ENCODE measurements at regions not wholly inside any gene's neighbourhood (a gene's known extent, or its start where the extent isn't known, plus 50 kb on each side); places are given as distances from the start of the nearest gene placed in this dataset.
"Not testable (repeated sequence)": the region's sequence is repeated elsewhere in the genome, so short reads cannot be mapped to it uniquely, and the experiment has no call there.

DNA sequence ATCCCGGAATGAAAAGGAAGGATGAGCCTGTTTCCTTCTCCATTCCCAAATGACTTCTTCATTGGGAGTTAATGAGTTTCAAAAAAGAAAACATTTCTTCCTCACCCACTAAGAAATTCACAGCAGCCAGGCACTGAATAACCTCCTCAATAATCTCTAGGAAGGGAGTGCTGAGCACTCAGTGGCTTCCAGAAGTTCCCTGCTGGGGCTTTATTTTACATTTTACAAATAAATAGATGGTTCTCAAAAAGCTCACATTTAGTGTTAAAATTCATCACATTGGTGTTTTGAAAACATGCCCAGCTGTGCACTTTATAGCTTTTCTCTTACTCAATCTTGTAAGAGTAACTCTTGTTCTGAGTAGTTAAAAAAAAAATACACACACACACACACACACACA lies 148.9 kb upstream of the PFKP start:
- DNase-seq, result no peak

DNA sequence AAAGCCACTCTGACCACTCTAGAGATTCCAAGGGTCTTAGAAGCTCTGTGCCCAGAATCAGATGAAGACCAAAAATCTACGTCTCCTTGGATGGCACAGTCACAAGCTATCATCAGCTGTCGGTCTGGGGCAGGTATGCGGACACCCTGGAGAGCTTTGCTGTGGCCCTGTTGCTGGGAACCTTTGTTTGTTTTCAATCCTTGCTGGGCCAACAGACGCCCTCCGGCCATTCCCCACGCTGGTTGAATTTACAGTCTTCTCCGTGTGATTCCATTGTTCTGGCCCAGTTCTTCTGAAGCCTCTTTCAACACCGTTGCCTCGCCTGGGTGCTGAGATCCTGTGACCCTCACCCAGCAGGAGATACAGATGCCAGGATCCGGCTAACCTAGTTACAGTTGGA lies 149.4 kb upstream of the PFKP start:
- DNase-seq, result no peak

DNA sequence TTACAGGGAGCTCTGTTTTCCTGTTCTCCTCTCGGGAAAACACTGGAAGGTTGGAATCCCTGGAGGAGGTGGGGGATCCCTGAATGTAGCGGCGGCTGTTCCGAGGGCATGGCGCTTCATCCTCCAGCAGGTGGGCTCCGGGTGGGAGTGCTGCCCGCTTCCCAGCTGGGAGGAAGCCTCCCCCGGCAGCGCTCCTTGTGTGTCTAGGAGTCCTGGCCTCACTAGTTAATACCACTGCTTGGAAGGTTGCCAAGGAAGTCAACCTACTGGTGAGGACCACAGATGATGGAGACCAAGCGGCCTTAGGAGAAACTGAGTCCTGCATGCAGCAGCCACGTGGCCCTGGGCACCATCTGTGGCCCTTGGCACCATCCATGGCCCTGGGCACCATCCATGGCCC lies 151.9 kb upstream of the PFKP start:
- DNase-seq, result no peak

DNA sequence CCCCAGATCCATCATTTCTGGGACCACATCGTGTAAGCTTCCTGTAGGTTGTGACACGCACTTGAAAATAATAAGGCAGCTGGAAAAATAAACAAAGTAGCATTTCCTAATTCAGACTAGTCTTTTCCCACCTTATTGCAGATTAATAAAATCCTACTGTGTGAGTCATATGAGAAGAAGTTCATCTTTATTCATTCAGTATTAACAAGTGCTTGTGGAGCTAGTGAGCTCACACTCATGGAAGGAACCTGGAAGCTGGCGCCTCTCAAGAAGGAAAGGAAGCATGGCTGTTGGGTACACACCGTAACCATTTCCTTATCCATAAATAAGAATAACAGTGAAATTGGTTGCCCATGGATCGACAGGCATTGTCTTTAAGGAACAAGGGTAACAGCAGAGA lies 152.6 kb upstream of the PFKP start:
- DNase-seq, result no peak

DNA sequence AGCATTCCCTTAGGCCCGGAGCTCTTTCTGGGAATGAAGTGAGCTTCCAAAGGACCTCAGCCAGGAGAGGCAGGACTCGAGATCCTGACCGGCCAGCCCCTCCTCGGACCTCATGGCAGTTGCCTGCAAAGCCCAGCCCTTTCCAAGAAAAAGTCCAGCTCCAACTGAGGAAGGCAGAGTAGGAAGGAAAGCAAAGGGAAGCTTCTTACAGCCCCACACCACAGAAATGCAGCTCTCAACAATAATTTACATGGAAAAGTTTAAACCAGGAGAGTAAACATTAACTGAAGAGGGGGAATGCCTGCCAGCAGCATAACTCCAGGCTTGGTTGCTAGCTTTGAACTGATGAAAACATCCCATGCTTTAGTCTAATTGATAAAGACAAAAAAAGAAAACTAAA lies 153.9 kb upstream of the PFKP start:
- DNase-seq, result no peak

DNA sequence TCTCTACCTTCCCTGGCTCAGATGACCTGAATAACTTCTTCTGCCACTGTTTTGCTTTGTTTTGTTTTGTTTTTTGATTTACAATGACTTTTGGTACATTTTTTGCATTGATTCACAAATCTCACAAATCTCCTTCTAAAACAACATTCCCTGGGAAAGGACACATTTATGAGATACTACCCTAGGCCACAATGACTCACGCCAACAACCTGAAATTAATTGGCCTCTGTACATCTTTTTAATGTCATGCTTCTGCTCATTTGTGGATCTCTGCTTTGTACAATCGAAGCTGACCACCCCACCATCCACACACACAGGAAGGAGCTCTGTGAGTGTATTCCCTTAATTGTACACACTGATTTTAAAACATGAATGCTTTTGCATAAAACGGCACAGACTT lies 156.7 kb upstream of the PFKP start:
- DNase-seq, result no peak

DNA sequence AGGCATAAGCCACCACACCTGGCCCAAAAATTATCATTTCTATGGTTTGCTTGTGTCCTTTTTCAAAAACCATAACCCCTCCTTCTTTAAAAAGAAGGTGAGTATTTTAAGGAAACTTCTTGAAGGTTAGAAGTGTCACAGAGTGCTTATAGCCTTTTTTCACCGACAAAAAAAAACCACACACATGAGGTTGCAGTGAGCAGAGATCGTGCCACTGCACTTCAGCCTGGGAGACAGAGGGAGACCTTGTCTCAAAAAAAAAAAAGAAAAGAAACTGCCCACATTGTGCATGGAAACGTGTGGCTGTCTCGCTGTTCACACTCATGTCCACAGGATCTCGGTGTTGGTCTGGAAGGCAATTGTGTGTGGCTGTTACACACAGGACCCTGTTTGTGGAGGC lies 157.4 kb upstream of the PFKP start:
- no peak for DNase-seq

DNA sequence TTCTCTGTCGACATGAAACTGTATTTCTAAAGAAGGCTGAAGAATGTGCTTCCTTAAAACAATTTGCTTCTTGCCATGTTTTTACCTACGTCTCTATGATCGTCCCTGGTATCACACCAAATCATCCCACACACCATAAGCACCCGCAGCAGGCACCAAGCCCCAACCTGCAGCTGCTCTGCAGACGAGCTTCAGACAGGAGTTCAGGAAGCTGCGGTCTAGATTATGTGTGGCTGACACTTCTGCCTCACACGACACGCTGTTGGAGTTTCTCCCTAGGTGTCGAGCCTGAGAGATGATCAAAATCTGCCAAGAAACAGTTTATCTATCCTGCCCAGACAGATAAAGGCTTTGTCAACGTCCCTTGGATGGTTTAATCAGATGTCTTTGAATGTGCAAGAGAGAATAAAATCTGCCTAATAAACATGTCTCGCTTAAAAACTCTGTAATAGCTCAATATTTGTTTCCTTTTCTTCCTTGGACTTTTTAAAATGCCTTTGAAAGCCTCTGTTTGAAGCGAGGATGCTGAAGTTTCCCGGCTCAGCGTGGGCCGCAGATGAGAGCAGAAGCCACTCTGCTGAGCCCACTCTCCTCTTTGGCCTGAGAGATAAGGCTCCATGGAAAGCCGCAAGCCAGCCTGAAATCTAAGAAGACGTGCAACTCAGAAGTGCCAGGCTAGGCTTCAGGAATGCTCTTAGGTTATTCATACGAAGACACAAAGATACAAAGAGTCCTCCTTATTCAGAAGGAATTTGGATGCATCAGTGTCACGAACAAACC lies 158.3 kb upstream of the PFKP start:
- DNase-seq, result no peak

DNA sequence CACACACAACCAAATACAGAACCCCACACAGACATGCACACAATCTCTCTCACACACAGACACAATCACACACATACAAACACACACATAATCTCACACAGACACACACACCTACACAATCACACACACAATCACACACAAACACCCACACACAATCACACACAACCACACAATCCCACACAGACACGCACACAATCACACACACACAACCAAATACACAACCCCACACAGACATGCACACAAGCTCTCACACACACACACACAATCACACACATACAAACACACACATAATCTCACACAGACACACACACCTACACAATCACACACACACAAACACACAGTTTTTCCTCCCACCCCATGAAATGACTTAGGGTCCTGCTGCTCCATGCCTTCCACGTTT lies 160.4 kb upstream of the PFKP start:
- no peak for DNase-seq

DNA sequence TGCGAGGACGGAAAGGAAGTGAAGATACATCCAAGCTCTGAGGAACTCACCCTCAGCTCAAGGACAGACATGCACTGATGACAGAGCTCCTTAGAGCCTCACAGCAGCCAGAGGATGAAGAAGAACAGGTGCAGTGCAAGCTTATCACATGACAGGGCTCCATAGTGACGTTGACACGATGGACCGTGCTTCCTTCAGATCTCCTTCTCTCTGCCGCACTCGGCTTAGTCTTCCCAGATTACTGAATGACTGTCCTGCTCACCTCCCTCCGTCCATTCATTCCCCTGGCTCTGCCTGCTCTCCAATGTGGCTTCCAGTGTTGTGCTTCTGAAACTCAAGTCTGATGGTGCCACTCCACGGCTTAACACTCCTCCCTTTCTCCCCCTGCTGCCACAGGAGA lies 161.5 kb upstream of the PFKP start:
- no peak for DNase-seq

DNA sequence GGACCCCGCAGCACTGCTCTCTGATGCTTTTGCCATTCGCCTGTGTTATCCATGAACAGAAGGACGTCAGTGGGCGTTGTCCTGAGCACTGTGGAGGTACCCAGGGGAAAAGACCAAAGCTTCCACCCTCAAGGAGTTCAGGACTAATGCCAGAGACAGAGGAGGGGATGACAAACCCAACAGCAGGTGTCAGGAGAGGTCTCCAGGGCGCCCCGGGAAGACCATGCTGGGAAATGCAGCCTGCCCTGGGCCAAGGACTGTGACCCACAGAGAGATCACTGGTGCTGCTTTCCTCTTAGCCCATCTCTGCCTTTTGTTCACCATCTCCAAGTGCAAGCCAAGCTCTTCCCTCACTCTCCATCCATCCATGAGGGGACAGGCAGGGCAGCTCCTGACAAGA lies 166.8 kb upstream of the PFKP start:
- DNase-seq, result no peak

DNA sequence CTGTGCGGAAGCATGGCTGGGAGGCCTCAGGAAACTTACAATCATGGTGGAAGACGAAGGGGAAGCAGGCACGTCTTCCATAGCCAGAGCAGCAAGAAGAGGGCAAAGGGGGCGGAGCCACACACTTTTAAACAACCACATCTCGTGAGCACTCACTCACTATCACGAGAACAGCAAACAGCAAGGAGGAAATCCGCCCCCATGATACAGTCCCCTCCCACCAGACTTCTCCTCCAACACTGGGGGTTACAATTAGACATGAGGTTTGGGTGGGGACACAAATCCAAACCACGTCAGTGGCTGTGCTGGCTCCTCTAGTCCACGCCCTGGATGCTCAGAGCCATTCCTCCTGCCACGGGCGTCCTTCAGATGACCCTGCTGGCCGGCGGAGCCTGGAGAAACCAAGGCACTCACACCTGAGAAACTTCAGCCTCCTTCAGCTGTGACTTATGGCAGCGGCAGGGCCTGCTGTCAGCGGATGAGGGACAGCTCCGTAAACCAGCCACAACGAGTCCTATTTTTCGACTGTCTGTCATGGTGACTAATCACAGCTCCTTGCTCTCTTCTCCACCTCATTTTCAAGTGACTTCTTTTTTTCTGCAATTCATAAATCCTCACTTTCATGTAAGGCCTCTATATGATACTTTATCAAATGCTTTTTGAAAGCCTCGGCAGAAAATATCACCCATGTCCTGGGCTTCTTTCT lies 167.9 kb upstream of the PFKP start:
- DNase-seq, result no peak

DNA sequence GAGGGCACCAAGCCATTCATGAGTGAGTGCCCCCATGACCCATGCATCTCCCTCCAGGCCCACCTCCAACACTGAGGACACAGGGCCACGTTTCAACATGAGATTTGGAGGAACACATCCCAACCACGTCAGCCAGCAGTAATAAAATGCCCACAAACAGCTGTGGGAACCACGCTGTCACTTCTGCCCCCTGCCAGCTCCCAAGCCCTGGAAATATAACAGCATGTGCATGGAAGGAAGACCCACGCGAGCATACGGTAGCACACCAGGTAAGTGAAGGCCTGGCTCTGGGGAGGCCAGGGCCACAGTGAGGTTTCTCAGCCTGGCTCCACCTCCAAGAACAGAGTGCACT lies 168.9 kb upstream of the PFKP start:
- DNase-seq, result no peak

DNA sequence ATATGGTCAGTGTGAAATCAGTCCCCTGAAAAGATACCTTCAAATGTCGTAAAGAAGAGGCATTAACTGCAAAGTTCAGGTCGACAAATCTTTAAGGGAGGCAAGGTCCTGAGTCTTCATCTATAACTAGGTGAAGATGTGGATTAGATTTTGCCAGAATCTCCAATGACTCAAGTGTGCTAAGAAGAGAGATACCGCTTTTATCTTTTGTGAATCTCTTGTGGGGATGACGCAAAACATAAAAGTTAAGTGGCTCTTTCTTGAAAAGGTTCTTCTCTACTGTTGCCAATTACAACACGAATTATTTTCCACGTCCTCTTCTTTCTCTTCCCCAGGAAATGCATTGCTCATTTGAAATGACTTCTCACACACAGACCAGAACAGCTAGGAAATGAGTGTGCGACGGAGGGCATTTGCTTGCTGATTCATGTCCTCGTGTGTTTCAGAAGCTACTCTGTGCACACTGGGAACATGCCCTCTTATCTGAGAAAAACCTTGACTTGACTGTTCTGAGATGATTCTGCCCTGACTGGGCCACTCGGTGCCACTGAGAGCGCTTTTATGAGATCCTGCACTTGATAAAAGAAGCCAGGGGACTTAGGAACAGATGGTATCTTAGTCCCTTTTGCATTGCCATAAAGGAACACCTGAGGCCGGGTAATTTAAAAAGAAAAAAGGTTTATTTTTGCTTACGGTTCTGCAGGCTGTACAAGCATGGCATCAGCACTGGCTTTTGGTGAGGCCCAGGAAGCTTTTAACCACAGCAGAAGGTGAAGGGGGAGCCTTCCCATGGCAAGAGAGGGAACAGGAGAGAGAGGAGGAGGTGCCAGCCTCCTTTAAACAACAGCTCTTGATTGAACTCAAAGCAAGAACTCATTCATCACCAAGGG lies 169.5 kb upstream of the PFKP start:
- peak; percentile 47 for DNase-seq

DNA sequence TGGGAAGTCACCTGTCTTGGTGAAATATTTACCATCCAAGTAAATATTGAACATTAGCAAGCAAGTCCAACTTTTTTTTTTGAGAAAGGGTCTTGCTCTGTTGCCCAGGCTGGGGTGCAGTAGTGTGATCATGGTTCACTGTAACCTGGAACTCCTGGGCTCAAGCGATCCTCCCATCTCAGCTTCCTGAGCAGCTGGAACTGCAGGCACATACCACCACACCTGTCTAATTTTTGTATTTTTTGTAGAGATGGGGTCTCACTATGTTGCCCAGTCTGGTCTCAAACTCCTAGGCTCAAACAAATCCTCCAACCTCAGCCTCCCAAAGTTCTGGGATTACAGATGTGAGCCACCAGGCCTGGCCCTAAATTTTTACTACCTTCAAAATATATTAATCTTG lies 171.0 kb upstream of the PFKP start:
- not testable (repeated sequence) for DNase-seq

DNA sequence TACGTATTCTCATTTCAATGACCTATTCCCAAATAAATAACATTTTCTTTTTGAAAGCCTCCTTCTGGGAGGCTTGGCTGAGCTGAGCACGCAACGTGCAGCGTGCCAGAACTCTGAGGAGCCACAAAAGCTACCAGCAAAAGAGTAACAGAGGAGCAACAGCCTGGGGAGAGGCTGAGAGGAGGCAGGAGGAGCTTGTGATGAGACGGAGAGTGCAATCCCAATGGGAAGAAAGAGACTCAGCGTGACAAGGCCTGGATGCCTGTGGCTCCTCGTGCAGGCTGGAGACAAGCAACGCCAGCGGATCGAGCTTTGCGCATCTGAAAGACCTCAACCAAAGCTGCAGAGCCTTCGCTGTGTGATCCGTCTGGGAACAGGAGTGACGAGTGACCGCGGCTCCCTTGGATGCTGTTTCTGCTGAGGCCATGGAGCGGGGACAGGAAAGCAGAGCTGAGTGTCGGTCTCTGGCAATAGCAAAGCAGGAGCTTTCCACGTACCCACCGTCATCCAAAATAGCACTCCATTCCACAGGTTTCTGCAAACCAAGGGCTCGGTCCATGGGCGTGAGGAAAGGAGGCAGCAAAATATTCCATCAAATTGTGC lies 171.7 kb upstream of the PFKP start:
- DNase-seq, result no peak

DNA sequence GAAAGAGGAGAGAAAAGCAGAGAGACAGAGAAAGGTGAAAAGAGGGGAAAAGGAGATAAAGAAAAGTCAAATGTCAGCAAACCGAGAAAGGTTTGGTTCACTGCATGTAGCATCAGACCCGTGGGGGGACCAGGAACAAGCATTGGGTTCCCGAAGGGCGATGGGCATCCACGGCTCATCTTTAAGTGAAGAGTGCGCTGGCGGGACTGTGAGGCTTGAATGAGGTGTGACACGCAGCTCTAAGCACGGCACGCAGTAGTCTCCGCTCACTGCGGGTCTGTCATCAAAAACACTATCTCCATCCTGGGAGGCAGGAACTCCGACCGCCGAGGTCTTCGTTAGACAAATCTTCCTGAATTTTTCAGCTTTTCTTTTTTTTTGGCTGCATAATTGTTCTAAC lies 173.4 kb upstream of the PFKP start:
- no peak for DNase-seq

DNA sequence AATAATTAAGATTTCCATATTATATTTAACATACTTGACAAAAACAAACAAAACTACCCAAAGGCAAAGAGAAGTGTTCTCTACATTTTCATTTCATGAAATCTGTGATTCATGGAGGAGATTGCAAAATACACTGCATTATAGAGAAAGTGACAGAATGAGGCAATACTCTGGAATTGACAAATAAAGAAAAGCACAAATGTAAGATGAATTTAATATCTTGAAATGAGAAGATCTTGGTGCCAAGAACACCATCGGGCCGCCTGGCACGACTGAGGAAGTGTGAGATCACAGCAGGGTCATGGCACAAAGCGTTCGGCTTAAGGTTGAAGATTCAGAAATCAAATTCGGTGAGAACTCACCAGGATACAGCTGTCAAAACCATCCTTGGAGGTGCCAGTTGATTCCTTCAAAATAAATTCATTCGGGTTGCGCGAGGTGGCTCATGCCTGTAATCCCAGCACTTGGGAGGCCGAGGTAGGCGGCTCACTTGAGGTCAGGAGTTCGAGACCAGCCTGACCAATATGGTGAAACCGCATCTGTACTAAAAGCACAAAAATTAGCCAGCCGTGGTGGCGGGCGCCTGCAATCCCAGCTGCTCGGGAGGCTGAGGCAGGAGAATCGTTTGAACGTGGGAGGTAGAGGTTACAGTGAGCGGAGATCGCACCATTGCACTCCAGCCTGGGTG lies 174.0 kb upstream of the PFKP start:
- DNase-seq, result no peak

DNA sequence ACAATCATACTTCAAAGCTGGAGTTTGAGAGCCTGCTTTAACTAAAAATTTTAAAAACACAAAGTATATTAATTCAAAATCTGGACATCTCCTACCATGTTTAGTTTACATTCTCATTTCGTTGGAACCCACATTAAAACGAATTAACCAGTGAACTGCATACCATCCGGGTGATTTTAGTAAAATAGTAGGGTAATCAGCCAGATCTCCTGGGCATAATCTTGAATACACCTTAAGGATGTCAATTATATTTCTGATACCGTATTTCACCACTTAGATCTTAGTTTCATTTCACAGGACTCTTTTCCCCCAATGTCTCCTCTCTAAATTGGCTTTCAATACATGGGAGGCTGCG lies 175.6 kb upstream of the PFKP start:
- DNase-seq, result no peak

DNA sequence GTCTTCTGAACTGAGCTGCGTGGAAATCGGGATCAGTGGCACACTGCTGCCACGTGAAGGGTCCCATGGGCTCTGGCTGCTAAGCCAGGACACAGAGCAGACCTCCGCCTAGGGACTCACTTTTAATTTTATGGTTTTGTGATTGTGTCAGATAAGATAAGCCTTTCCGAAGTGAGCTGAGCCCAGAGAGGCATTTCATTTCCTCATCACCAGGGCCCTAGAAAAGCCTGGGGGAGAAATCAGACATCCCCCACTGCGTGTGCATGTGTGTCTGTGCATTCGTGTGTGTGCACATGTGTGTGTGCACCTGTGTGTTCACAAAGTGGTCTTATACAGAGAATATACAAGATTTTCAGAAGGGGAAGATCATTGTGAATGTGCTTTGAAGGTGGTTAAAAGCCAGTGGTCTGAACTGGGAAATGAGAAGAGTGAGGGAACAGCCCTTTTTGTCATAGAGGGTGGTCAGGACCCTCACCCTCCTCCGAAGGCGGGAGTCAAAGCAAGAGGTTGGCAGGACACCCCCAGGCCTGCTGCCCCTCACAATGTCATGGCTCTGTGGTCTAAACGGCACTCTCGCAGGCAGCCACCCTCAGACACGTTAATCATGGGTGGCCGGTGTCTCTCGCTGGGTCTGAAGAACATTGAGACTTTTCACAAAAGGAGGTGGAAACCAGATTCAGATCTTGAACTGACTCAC lies 176.1 kb upstream of the PFKP start:
- DNase-seq, result no peak

DNA sequence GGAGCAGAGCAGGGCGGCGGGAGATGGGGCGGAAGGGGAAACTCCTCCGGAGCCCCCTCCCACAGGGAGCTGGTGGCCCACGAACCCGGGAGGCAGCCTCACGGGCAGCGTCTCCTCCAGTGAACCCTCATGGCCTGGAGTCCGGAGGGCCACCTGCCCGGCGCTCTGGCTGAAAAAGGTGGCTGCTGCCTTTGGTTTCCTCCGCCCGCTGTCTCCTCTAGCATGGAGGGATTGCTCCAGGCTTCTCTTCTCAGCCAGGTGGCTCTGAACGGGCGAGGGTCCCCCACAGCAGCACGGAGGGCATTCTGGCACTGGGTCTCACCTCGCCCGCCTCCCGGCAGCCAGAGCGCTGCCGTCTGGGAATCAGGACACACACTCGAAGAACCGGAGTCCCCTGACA lies 177.3 kb upstream of the PFKP start:
- DNase-seq, result no peak

DNA sequence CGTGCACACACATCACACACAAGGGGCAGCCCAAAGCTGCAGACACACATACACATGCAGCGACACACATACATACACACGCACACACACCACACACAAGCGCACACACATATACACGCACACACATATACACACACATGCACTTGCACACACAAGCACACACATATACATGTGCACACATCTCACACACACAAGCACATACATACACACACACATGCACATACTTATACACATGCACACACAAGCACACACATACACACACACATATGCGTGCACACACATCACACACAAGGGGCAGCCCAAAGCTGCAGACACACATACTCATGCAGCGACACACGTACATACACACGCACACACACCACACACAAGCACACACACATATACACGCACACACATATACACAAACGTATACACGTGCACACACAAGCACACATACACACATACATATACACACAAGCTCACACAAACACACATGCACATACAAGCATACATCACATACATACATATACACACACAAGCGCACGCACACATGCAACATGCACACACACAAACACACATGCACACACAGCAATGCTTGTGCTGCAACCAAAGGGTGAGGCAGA lies 178.8 kb upstream of the PFKP start:
- DNase-seq, result no peak
